GM12873 (cell line): ENCODE measurements at regions not wholly inside any gene's neighbourhood (a gene's known extent, or its start where the extent isn't known, plus 50 kb on each side); places are given as distances from the start of the nearest gene placed in this dataset.

Experiments
- CTCF ChIP-seq: IDR thresholded peaks from 2 replicates; pipeline ENCODE4 v1.5.1; 2012; ENCODE audit warnings: low read depth, mild to moderate bottlenecking, moderate library complexity, low read length, control low read depth; ENCODE audit not compliant: insufficient read depth; ENCODE audit errors: missing control alignments

- TF ChIP-seq CTCF: peak; percentile 88
Observed at GRCh38 chrX:9312922-9313867, 151.7 kb upstream of the TBL1X start.

- no peak for TF ChIP-seq CTCF
Observed at GRCh38 chrX:9315086-9315485, 149.8 kb upstream of the TBL1X start.

GRCh38 chrX:9316096-9316495 is 148.8 kb upstream of the TBL1X start:
- no peak for TF ChIP-seq CTCF

GRCh38 chrX:9317176-9317575 is 147.7 kb upstream of the TBL1X start:
- no peak for TF ChIP-seq CTCF

GRCh38 chrX:9318213-9318612 is 146.6 kb upstream of the TBL1X start:
- TF ChIP-seq CTCF: no peak

- no peak for TF ChIP-seq CTCF
Observed at GRCh38 chrX:9318766-9319165, 146.1 kb upstream of the TBL1X start.

- TF ChIP-seq CTCF: no peak
Observed at GRCh38 chrX:9320940-9321339, 143.9 kb upstream of the TBL1X start.
